MM.1S (cell line): ENCODE measurements at regions not wholly inside any gene's neighbourhood (a gene's known extent, or its start where the extent isn't known, plus 50 kb on each side); places are given as distances from the start of the nearest gene placed in this dataset.
"Not testable (repeated sequence)": the region's sequence is repeated elsewhere in the genome, so short reads cannot be mapped to it uniquely, and the experiment has no call there.

ENCODE experiments used
- DNase-seq: peaks from one replicate; pipeline ENCODE4 v3.0.0-alpha.2; 2015
- H2AFZ ChIP-seq: fragments of 300-600 bp; sonication (generic); 2 replicates; pipeline ENCODE4 v1.6.0; 2016; ENCODE audit warnings: antibody characterized with exemption, low read length
- H3F3A ChIP-seq: fragments of 300-600 bp; sonication (generic); 2 replicates; pipeline ENCODE4 v1.6.1; 2016; ENCODE audit warnings: mild to moderate bottlenecking, antibody characterized with exemption, low read length, moderate library complexity, mixed read lengths; ENCODE audit not compliant: insufficient read depth
- H3K27ac ChIP-seq: fragments of 300-600 bp; sonication (generic); 2 replicates; pipeline ENCODE4 v1.5.1; 2016; ENCODE audit warnings: mild to moderate bottlenecking, low read length
- H3K27me3 ChIP-seq: fragments of 300-600 bp; sonication (generic); replicated peaks from 2 replicates; pipeline ENCODE4 v1.6.0; 2016; ENCODE audit warnings: low read length; ENCODE audit not compliant: insufficient read depth
- H3K36me3 ChIP-seq: fragments of 300-600 bp; sonication (generic); replicated peaks from 2 replicates; pipeline ENCODE4 v1.6.1; 2016; ENCODE audit warnings: mild to moderate bottlenecking, low read length, mixed read lengths; ENCODE audit not compliant: insufficient read depth
- H3K4me1 ChIP-seq: fragments of 300-600 bp; sonication (generic); 2 replicates; pipeline ENCODE4 v1.6.1; 2016; ENCODE audit warnings: low read length, mixed read lengths
- H3K4me2 ChIP-seq: fragments of 300-600 bp; sonication (generic); 2 replicates; pipeline ENCODE4 v1.6.0; 2016; ENCODE audit warnings: low read depth, low read length
- H3K4me3 ChIP-seq: fragments of 300-600 bp; sonication (generic); 2 replicates; pipeline ENCODE4 v1.5.1; 2016; ENCODE audit warnings: low read length, mixed read lengths
- H3K79me2 ChIP-seq: fragments of 300-600 bp; sonication (generic); 2 replicates; pipeline ENCODE4 v1.6.1; 2016; ENCODE audit warnings: mixed run types, low read length, mixed read lengths
- H3K9ac ChIP-seq: fragments of 300-600 bp; sonication (generic); 2 replicates; pipeline ENCODE4 v1.6.1; 2016; ENCODE audit warnings: low read length, mixed read lengths
- H3K9me2 ChIP-seq: fragments of 300-600 bp; sonication (generic); replicated peaks from 2 replicates; pipeline ENCODE4 v1.6.1; 2016; ENCODE audit warnings: mild to moderate bottlenecking, low read length, mixed read lengths; ENCODE audit not compliant: insufficient read depth
- H3K9me3 ChIP-seq: fragments of 300-600 bp; sonication (generic); replicated peaks from 2 replicates; pipeline ENCODE4 v1.6.1; 2016; ENCODE audit warnings: mild to moderate bottlenecking, low read length, mixed read lengths; ENCODE audit not compliant: insufficient read depth
- H4K20me1 ChIP-seq: fragments of 300-600 bp; sonication (generic); 2 replicates; pipeline ENCODE4 v1.6.1; 2016; ENCODE audit warnings: mild to moderate bottlenecking, low read length, moderate library complexity, mixed read lengths; ENCODE audit not compliant: insufficient read depth
- CTCF ChIP-seq: fragments of 300-600 bp; sonication (generic); IDR thresholded peaks from 2 replicates; pipeline ENCODE4 v1.5.1; 2016; ENCODE audit warnings: antibody characterized with exemption, low read length, mixed read lengths
- EZH2 ChIP-seq: fragments of 300-600 bp; sonication (generic); optimal IDR thresholded peaks from 2 replicates; pipeline ENCODE3; 2017; ENCODE audit warnings: low read depth, mild to moderate bottlenecking, antibody characterized with exemption, low read length, mixed read lengths
- EZH2phosphoT487 ChIP-seq: fragments of 300-600 bp; sonication (generic); IDR thresholded peaks from 2 replicates; pipeline ENCODE4 v1.6.1; 2018; ENCODE audit warnings: antibody characterized with exemption, low read length

DNA sequence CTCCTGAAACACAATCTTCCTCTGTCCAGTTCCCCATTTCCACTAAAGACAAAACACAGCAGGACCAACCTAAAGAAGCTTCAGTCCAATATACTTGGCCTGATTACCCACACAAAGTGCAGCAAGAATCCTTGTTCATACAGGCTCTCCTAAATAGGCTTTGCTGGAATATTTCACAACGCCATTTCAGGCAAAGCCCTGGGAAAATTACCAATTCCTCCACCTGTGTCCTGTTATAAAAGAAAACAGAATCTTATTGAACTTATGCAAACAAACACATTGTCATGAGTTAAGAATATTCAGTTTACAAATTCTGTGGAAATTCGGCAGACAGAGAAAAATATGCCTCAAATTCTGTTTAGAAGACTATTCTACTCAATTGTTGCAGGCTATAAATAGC, 115.0 kb upstream of the NBPF11 start:
- not testable (repeated sequence) for H3K4me2 ChIP-seq, H2AFZ ChIP-seq, H3K9ac ChIP-seq, H3K4me3 ChIP-seq, H3K9me3 ChIP-seq, H3K79me2 ChIP-seq, H3K27ac ChIP-seq, H3K4me1 ChIP-seq, H3K27me3 ChIP-seq, H4K20me1 ChIP-seq, DNase-seq, H3K36me3 ChIP-seq, H3K9me2 ChIP-seq
- H3F3A ChIP-seq = peaks cover 18% of the 10 kb centered on the region

DNA sequence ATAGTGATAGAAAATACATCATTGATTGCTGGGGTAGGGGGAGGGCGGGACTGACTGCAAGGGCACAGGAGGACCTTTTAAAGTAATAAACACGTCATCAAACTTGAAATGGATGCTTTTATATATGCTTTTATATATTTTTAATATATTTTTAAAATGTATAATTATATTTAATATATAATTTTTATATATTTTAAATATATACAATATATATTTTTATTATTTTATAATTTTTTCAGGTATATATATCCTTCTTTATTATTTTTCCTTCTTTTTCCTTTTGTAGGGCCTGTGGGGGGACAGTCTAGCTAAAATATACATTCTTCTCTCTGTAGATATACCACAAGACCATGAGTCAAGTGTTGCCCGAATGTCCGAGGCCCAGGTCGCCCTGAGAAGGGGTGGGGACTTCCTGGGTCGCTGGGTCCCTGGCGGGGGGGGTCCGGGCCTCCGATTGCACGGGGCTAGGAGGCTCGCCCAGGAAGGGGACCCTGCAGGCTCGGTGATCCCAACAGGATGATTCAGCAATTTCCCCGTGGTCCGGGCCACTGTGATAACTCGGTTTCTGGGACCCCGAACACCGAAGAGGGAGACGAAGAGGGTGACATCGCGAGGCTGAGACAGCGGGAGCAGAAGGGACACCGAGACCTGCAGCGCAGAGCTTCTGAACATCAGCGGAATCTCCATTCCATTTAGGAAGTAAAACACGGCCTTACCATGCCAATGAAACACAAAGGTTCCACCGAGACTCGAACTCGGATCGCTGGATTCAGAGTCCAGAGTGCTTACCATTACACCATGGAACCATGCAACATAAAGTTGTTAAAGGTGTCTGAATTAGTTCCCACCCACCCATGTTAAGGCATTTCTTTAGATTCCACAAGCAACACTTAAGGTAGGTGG, 112.5 kb upstream of the NBPF11 start:
- Histone ChIP-seq H2AFZ (peak overlapping the region; percentile 94), H3K9me2 (no peaks in the 10 kb centered on the region), H3K9ac (peak overlapping the region; percentile 78; the same call in 1 of the 2 replicates), H3K9me3 (no peaks in the 10 kb centered on the region), H3K4me1 (peaks cover 4% of the 10 kb centered on the region; the same call in 1 of the 2 replicates), H3F3A (peaks cover 18% of the 10 kb centered on the region), H4K20me1 (no peaks in the 10 kb centered on the region), H3K4me3 (peak overlapping the region; percentile 80), H3K79me2 (no peaks in the 10 kb centered on the region), H3K36me3 (no peaks in the 10 kb centered on the region), H3K27ac (no peak overlapping the region), H3K4me2 (peak overlapping the region; percentile 97), H3K27me3 (peaks cover 16% of the 10 kb centered on the region; the same call in 1 of the 2 replicates)
- TF ChIP-seq EZH2 (no peak), EZH2phosphoT487 (no peak)
- no peak for DNase-seq

GRCh38 chr1:148263906-148264255, 111.8 kb upstream of the NBPF11 start:
- peaks cover 18% of the 10 kb centered on the region for H3F3A ChIP-seq
- DNase-seq = peak; percentile 36
- no peaks in the 10 kb centered on the region for H3K9me3 ChIP-seq
- H2AFZ ChIP-seq = peak overlapping the region; percentile 94
- TF ChIP-seq EZH2 (no peak), CTCF (no peak), EZH2phosphoT487 (no peak)
- H3K36me3 ChIP-seq = no peaks in the 10 kb centered on the region
- peak overlapping the region; percentile 80 for H3K4me3 ChIP-seq
- peaks cover 4% of the 10 kb centered on the region; the same call in 1 of the 2 replicates for H3K4me1 ChIP-seq
- H3K27ac ChIP-seq = peak overlapping the region; percentile 64; the same call in 1 of the 2 replicates
- H3K9ac ChIP-seq = peak overlapping the region; percentile 78
- H3K9me2 ChIP-seq = no peaks in the 10 kb centered on the region
- peak overlapping the region; percentile 97 for H3K4me2 ChIP-seq
- H3K79me2 ChIP-seq = no peaks in the 10 kb centered on the region
- H3K27me3 ChIP-seq = peaks cover 16% of the 10 kb centered on the region; the same call in 1 of the 2 replicates
- no peaks in the 10 kb centered on the region for H4K20me1 ChIP-seq

DNA sequence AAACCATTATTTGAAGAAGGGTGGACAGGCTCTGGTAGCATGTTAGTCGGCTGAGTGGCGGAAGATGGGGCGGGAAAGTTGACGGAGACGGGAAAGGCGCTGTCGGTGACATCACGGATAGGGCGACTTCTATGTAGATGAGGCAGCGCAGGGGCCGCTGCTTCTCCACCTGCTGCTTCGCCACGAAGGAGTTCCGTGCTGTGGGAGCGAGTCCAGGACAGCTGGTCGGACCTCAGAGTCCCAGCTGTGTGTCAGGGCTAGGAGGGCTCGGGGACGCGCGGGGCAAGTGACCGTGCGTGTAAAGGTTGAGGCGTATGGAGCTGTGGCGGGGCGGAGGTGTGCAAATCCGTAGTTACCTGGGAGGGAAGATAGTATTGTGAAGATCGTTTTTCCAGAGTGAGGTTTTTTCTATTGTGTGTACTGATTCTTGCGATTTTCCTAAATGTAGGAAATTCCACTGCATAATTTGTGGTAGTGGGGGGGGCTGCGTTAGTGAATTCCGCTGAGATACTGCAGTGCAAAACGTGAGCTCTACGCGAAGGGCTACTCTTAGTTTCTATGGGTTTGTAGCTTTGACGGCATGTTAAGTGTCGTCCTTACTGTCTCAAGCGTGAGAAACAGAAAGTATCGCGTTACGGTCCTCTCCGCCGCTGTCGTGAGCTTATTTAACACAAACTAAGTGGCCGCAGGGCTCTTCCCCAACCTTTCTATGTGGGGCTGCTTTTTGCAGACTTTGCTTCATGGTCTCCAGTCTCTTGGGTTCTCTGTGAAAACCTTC, 111.2 kb upstream of the NBPF11 start:
- peaks cover 4% of the 10 kb centered on the region; the same call in 1 of the 2 replicates for H3K4me1 ChIP-seq
- H3K36me3 ChIP-seq = no peaks in the 10 kb centered on the region
- peak overlapping the region; percentile 97 for H3K4me2 ChIP-seq
- H3K4me3 ChIP-seq = peak overlapping the region; percentile 80
- peak; percentile 94 for DNase-seq
- TF ChIP-seq EZH2 = no peak
- TF ChIP-seq CTCF = no peak
- TF ChIP-seq EZH2phosphoT487 = no peak
- no peaks in the 10 kb centered on the region for H3K9me2 ChIP-seq
- H3K9me3 ChIP-seq = no peaks in the 10 kb centered on the region
- H3K79me2 ChIP-seq = no peaks in the 10 kb centered on the region
- H3K9ac ChIP-seq = peak overlapping the region; percentile 78
- H3K27ac ChIP-seq = peak overlapping the region; percentile 64; the same call in 1 of the 2 replicates
- H4K20me1 ChIP-seq = no peaks in the 10 kb centered on the region
- peaks cover 16% of the 10 kb centered on the region; the same call in 1 of the 2 replicates for H3K27me3 ChIP-seq
- H2AFZ ChIP-seq = peak overlapping the region; percentile 94
- peaks cover 18% of the 10 kb centered on the region for H3F3A ChIP-seq

DNA sequence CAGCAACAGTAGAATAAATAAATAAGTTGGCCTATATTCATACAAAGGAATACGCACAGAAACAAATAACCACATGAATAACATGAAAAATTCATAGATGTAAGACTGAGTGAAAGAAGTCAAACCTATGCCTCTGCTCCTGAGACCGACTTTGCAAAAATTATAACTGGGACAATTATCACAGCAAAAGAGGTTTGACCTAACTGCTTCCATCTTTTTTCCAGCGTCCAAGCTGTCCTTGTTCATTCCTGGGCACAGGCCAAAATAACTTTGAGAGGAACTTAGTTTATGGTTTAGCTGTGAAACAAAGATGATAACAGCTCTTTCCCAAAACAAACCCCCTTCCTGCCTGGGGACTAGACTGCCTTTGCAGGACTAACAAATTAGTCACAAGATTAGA, 109.6 kb upstream of the NBPF11 start:
- not testable (repeated sequence) for DNase-seq, H3K9me3 ChIP-seq, H3K27ac ChIP-seq, H4K20me1 ChIP-seq, H3K9ac ChIP-seq, H3K36me3 ChIP-seq, H3K79me2 ChIP-seq, H2AFZ ChIP-seq, H3K4me3 ChIP-seq, H3K9me2 ChIP-seq, H3K4me2 ChIP-seq, H3K4me1 ChIP-seq
- H3K27me3 ChIP-seq = peaks cover 16% of the 10 kb centered on the region; the same call in 1 of the 2 replicates
- H3F3A ChIP-seq = peaks cover 18% of the 10 kb centered on the region

- not testable (repeated sequence) for DNase-seq, H3K36me3 ChIP-seq, H3K27ac ChIP-seq, H3F3A ChIP-seq, H3K9ac ChIP-seq, H3K9me2 ChIP-seq, H3K4me2 ChIP-seq, H2AFZ ChIP-seq, H3K4me1 ChIP-seq, H3K4me3 ChIP-seq, H3K79me2 ChIP-seq, H3K9me3 ChIP-seq, H4K20me1 ChIP-seq
- peaks cover 16% of the 10 kb centered on the region; the same call in 1 of the 2 replicates for H3K27me3 ChIP-seq
Observed at GRCh38 chr1:148257886-148258285, 105.8 kb upstream of the NBPF11 start.
